HEK293T (cell line): ENCODE measurements at regions not wholly inside any gene's neighbourhood (a gene's known extent, or its start where the extent isn't known, plus 50 kb on each side); places are given as distances from the start of the nearest gene placed in this dataset.
"Not testable (repeated sequence)": the region's sequence is repeated elsewhere in the genome, so short reads cannot be mapped to it uniquely, and the experiment has no call there.

Experiments
- CTCF ChIA-PET: fragments of 350-600 bp; formaldehyde crosslinking; extraction: SDS; loops from one replicate; lab custom pipeline; 2021; ENCODE audit warnings: antibody characterized with exemption, inconsistent platforms; lab: Yijun Ruan, JAX
- POLR2A ChIA-PET: fragments of 350-600 bp; formaldehyde crosslinking; extraction: SDS; loops from one replicate; lab custom pipeline; 2020; ENCODE audit warnings: antibody characterized with exemption, inconsistent platforms; lab: Yijun Ruan, JAX
- DNase-seq: peaks from one replicate; pipeline ENCODE4 v3.0.0; 2012; ENCODE audit warnings: mixed read lengths; ENCODE audit errors: extremely low spot score
- ARNT ChIP-seq: fragments of 450-650 bp; IDR thresholded peaks from 2 replicates; pipeline ENCODE4 v1.6.1; 2017; ENCODE audit warnings: mild to moderate bottlenecking
- BHLHE40 ChIP-seq: fragments of 450-650 bp; IDR thresholded peaks from 2 replicates; pipeline ENCODE4 v1.6.1; 2016; ENCODE audit warnings: mild to moderate bottlenecking, moderate library complexity, borderline replicate concordance
- CTBP1 ChIP-seq: fragments of 450-650 bp; IDR thresholded peaks from 2 replicates; pipeline ENCODE4 v1.6.1; 2016; ENCODE audit warnings: borderline replicate concordance
- ELF4 ChIP-seq: fragments of 450-650 bp; IDR thresholded peaks from 2 replicates; pipeline ENCODE4 v1.6.1; 2017; ENCODE audit warnings: antibody characterized with exemption
- FOXA1 ChIP-seq: fragments of 450-650 bp; IDR thresholded peaks from 2 replicates; pipeline ENCODE4 v1.6.1; 2016; ENCODE audit warnings: mild to moderate bottlenecking
- FOXK2 ChIP-seq: fragments of 450-650 bp; IDR thresholded peaks from 2 replicates; pipeline ENCODE4 v1.6.1; 2016; ENCODE audit warnings: mild to moderate bottlenecking
- FOXM1 ChIP-seq: fragments of 450-650 bp; IDR thresholded peaks from 2 replicates; pipeline ENCODE4 v1.6.1; 2017; ENCODE audit warnings: mild to moderate bottlenecking, borderline replicate concordance
- HDGF ChIP-seq: fragments of 450-650 bp; IDR thresholded peaks from 2 replicates; pipeline ENCODE4 v1.6.1; 2017; ENCODE audit warnings: antibody characterized with exemption, borderline replicate concordance
- L3MBTL2 ChIP-seq: fragments of 450-650 bp; conservative IDR thresholded peaks from 2 replicates; pipeline ENCODE4 v1.6.1; 2016; ENCODE audit warnings: mild to moderate bottlenecking
- LEF1 ChIP-seq: fragments of 450-650 bp; IDR thresholded peaks from 2 replicates; pipeline ENCODE4 v1.6.1; 2017; ENCODE audit warnings: mild to moderate bottlenecking, borderline replicate concordance
- NFRKB ChIP-seq: fragments of 450-650 bp; IDR thresholded peaks from 2 replicates; pipeline ENCODE4 v1.6.1; 2016; ENCODE audit warnings: mild to moderate bottlenecking, moderate library complexity
- PKNOX1 ChIP-seq: fragments of 450-650 bp; IDR thresholded peaks from 2 replicates; pipeline ENCODE4 v1.6.1; 2016
- SP1 ChIP-seq: fragments of 450-650 bp; IDR thresholded peaks from 2 replicates; pipeline ENCODE4 v1.6.1; 2017
- SUZ12 ChIP-seq: fragments of 450-650 bp; IDR thresholded peaks from 2 replicates; pipeline ENCODE4 v1.6.1; 2016; ENCODE audit warnings: mild to moderate bottlenecking
- TARDBP ChIP-seq: fragments of 450-650 bp; IDR thresholded peaks from 2 replicates; pipeline ENCODE4 v1.6.1; 2016
- ZNF384 ChIP-seq: fragments of 450-650 bp; IDR thresholded peaks from 2 replicates; pipeline ENCODE4 v1.6.1; 2016

DNA sequence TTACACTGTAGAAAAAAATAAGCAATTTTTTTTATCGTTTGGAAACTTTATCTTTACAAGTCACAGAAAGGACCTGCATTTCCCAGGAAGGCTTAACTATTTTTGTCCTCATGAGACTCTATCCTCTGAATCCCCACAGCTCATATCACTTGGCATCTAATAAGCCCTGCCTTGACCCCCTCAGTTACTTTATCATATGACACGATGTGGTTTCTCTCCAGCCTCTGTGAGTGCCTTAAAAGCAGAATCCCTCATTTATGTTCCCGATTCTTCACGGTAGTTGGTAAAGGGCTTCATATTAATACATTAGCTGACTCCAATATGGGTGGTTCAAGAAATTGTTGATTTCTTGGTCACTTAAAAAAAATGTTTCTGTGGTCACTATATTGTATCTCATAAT is 296.6 kb upstream of the GRAMD2B start:
- no peak for DNase-seq
- ChIA-PET CTCF (no interaction called here), POLR2A (no interaction called here)
- TF ChIP-seq BHLHE40 (no peak), FOXM1 (no peak), ZNF384 (no peak), SP1 (no peak), FOXK2 (no peak), LEF1 (no peak)

DNA sequence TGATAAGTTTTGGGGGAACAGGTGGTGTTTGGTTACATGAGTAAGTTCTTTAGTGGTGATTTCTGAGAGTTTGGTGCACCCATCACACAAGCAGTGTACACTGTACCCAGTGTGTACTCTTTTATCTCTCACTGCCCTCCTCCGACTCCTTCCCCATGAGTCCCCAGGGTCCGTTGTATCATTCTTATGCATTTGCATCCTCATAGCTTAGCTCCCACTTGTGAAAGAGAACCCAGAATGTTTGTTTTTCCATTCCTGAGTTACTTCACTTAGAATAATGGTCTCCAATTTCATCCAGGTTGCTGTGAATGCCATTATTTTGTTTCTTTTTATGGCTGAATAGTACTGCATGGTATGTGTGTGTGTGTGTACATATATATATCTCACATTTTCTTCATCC is 295.8 kb upstream of the GRAMD2B start:
- DNase-seq, POLR2A ChIA-PET, CTCF ChIA-PET: not testable (repeated sequence)

DNA sequence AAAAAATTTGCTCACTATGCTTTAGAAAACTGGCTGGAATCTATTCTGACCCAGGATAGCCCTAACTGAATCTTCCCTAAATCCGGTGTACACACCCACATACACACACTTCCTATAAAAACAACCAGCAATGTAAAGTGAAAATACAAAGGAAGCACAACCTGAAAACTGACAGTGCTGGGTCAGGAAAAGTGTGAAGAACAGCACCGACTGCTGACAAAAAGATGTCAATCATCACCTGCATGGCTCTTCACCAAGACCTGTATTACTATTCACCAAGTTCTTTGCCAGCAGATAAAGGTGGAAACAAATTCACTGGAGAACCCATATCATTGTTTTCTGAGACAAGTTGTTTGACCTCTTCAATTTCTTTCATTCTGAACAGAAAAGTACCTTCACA is 293.8 kb upstream of the GRAMD2B start:
- DNase-seq, result no peak
- ChIA-PET CTCF (interaction anchor here (0.7 kb wide), 1 partner anchor 1397 kb away, joined by 9 read pairs; no protein-coding TSS in a partner anchor), POLR2A (no interaction called here)
- TF ChIP-seq SP1 (no peak), SUZ12 (no peak), L3MBTL2 (no peak), PKNOX1 (no peak), FOXM1 (no peak), ARNT (no peak), ELF4 (no peak), FOXA1 (no peak), TARDBP (no peak), HDGF (no peak), LEF1 (no peak)

GRCh38 chr5:126133424-126133823 is 289.8 kb upstream of the GRAMD2B start:
- DNase-seq, result no peak
- CTCF ChIA-PET, result no interaction called here
- no peak for TF ChIP-seq ARNT
- POLR2A ChIA-PET, result no interaction called here

- POLR2A ChIA-PET, result interaction anchor here (0.6 kb wide), 1 partner anchor 185 kb away, joined by 5 read pairs; no protein-coding TSS in a partner anchor
- TF ChIP-seq ZNF384, result no peak
- no peak for TF ChIP-seq ELF4
- TF ChIP-seq NFRKB, result no peak
- TF ChIP-seq L3MBTL2, result no peak
- TF ChIP-seq FOXA1, result no peak
- no peak for TF ChIP-seq BHLHE40
- TF ChIP-seq ARNT, result no peak
- TF ChIP-seq SUZ12, result no peak
- no peak for TF ChIP-seq FOXK2
- TF ChIP-seq FOXM1, result no peak
- no peak for TF ChIP-seq PKNOX1
- no peak for TF ChIP-seq TARDBP
- TF ChIP-seq SP1, result no peak
- CTCF ChIA-PET, result no interaction called here
- no peak for DNase-seq
These were observed 285.3 kb upstream of the GRAMD2B start for GRCh38 chr5:126137891-126138280.

DNA sequence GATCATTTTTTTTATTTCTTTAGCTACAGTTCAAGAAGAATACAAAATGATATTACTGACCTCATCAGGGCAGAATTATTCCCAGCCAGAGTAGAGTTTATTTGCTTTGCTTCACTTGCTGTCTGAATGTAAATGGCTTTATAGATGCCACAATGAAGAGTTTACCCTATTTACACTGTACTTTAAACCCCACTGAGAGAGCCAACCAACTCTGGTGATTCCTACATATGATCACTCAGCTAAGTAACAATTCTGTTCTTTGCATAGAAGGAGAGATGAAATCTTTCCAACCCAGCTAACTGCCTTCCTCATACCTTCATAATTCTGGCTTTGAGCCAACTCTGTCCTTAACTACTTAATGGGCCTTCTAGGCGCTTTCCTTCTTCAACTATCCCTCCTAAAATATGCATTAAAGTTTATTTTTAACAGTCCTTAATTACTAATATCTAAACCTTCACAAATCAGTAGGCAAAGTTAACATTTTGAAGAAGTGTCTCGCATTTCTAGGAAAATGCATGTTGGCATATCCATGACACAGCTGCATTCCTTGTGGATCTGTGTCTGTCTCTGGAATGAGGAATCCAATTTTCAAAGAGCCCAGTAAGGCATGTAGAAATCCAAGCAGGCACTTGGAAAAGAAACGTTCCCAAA is 284.8 kb upstream of the GRAMD2B start:
- ChIA-PET CTCF (no interaction called here), POLR2A (no interaction called here)
- DNase-seq, result no peak
- TF ChIP-seq ZNF384 (no peak), ELF4 (no peak), NFRKB (no peak), TARDBP (no peak), FOXA1 (no peak), FOXM1 (no peak), L3MBTL2 (no peak), CTBP1 (no peak), SP1 (no peak), FOXK2 (no peak), PKNOX1 (no peak), BHLHE40 (no peak), HDGF (no peak)

GRCh38 chr5:126139086-126139485 is 284.1 kb upstream of the GRAMD2B start:
- no peak for TF ChIP-seq BHLHE40
- no peak for TF ChIP-seq NFRKB
- TF ChIP-seq L3MBTL2, result no peak
- TF ChIP-seq LEF1, result no peak
- no peak for TF ChIP-seq SP1
- no peak for TF ChIP-seq FOXA1
- TF ChIP-seq HDGF, result no peak
- TF ChIP-seq ELF4, result no peak
- TF ChIP-seq FOXK2, result no peak
- TF ChIP-seq CTBP1, result no peak
- TF ChIP-seq FOXM1, result no peak
- TF ChIP-seq ZNF384, result no peak
- DNase-seq, result no peak
- ChIA-PET POLR2A (no interaction called here), CTCF (interaction anchor here (0.6 kb wide), 1 partner anchor 210 kb away, joined by 4 read pairs; no protein-coding TSS in a partner anchor)
